ENCODE measurements at regions not wholly inside any gene's neighbourhood (a gene's known extent, or its start where the extent isn't known, plus 50 kb on each side); places are given as distances from the start of the nearest gene placed in this dataset.

DNA sequence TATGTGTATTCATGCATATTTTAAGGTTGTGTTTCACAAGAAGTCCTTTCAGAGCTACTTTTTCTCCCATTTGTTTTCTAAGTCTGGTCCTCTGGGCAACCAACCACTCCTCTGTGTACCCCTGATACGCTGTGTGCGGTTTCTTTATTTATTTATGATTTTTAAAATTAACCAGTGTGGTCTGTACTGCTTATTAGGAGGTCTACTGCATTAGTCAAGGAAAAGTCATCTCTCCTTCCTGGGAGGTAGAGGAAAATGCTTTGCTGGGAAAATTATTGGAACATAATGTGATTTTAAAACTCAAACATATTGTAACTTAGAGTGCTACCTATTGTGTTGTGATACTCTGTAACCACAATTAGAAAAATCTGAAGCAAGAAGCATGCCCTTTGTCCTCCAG lies 1404.3 kb downstream of the SUCLG1 start:
- TF ChIP-seq POLR2A (IDR thresholded peaks at IDR 0.05; ENCODE audit: low read length) = no peak
- TF ChIP-seq GATA1 (IDR thresholded peaks at IDR 0.05; ENCODE audit: low read depth, low read length) = no peak
